GM12878 (cell line): ENCODE measurements at regions not wholly inside any gene's neighbourhood (a gene's known extent, or its start where the extent isn't known, plus 50 kb on each side); places are given as distances from the start of the nearest gene placed in this dataset.
"Not testable (repeated sequence)": the region's sequence is repeated elsewhere in the genome, so short reads cannot be mapped to it uniquely, and the experiment has no call there.

Experiments
- ATAC-seq: fragments of 200-7000 bp; cut with Tn5 transposase; 3 replicates; pipeline ENCODE4 v1.9.1; 2020; ENCODE audit warnings: mild to moderate bottlenecking, moderate library complexity
- BruUV-seq: library from RNA; stranded (reverse); fragments of 400-500 nt; replicated peaks from 2 replicates; lab custom pipeline; 2021; lab: Mats Ljungman, UMichigan
- CTCF ChIA-PET: fragments of 300-600 bp; sonication (Branson Sonifier 250); formaldehyde crosslinking; extraction: SDS; loops from one replicate; lab custom pipeline; 2021; ENCODE audit warnings: inconsistent platforms; lab: Yijun Ruan, JAX
- POLR2A ChIA-PET: fragments of 350-600 bp; formaldehyde crosslinking; extraction: SDS; loops from one replicate; lab custom pipeline; 2021; ENCODE audit warnings: inconsistent platforms; lab: Charles Lee
- RAD21 ChIA-PET: fragments of 300-600 bp; sonication (Branson Sonifier 250); formaldehyde crosslinking; loops from one replicate; lab custom pipeline; 2023; ENCODE audit warnings: antibody characterized with exemption; ENCODE audit not compliant: unreplicated experiment; lab: Charles Lee
- SMC1A ChIA-PET: fragments of 300-600 bp; sonication (Branson Sonifier 250); formaldehyde crosslinking; loops from one replicate; lab custom pipeline; 2023; ENCODE audit not compliant: unreplicated experiment, uncharacterized antibody; lab: Charles Lee
- DNase-seq: peaks from one replicate; pipeline ENCODE4 v3.0.0-alpha.2; 2011; ENCODE audit warnings: low read depth, low spot score
- FAIRE-seq: peaks from 3 replicates; lab custom pipeline; 2011; peaks lifted over from hg19 to GRCh38; lab: Jason Lieb, UNC
- H2AFZ ChIP-seq: 2 replicates; pipeline ENCODE4 v1.6.0; 2011; ENCODE audit warnings: low read depth, low read length, control low read depth; ENCODE audit not compliant: control insufficient read depth
- H3K27ac ChIP-seq: 2 replicates; pipeline ENCODE4 v1.5.1; 2011; ENCODE audit warnings: control low read depth; ENCODE audit not compliant: control insufficient read depth, insufficient read depth
- H3K27me3 ChIP-seq, 2 experiments: replicated peaks in 1 of 2; 2 replicates each; pipeline versions ENCODE4 v1.6.0 to v1.6.1; 2011; ENCODE audit warnings: low read length in 1 of 2; ENCODE audit not compliant: control insufficient read depth in 2 of 2, insufficient read depth in 2 of 2
- H3K36me3 ChIP-seq, 2 experiments: 2 replicates each; pipeline ENCODE4 v1.5.1; 2011; ENCODE audit warnings: low read length in 1 of 2; ENCODE audit not compliant: control insufficient read depth in 2 of 2, insufficient read depth in 2 of 2
- H3K4me1 ChIP-seq: 2 replicates; pipeline ENCODE4 v1.6.1; 2011; ENCODE audit warnings: mild to moderate bottlenecking, low read length, moderate library complexity, mixed read lengths; ENCODE audit not compliant: control insufficient read depth, insufficient read depth
- H3K4me2 ChIP-seq: 2 replicates; pipeline ENCODE4 v1.6.0; 2011; ENCODE audit warnings: control low read depth; ENCODE audit not compliant: control insufficient read depth, insufficient read depth
- H3K4me3 ChIP-seq: fragments of 200-600 bp; sonication (generic); 2 replicates; pipeline ENCODE4 v1.5.1; 2016
- H3K79me2 ChIP-seq: 2 replicates; pipeline ENCODE4 v1.6.0; 2011; ENCODE audit warnings: low read length; ENCODE audit not compliant: control insufficient read depth, insufficient read depth
- H3K9ac ChIP-seq: 2 replicates; pipeline ENCODE4 v1.8.0; 2011; ENCODE audit warnings: low read length, control low read depth, mixed read lengths; ENCODE audit not compliant: control insufficient read depth, insufficient read depth
- H3K9me3 ChIP-seq: replicated peaks from 3 replicates; pipeline ENCODE4 v1.5.1; 2011; ENCODE audit warnings: mild to moderate bottlenecking, low read length; ENCODE audit not compliant: control insufficient read depth, insufficient read depth
- H4K20me1 ChIP-seq: 2 replicates; pipeline ENCODE4 v1.6.0; 2011; ENCODE audit not compliant: control insufficient read depth, insufficient read depth
- CBX5 ChIP-seq: sonication (generic); IDR thresholded peaks from 2 replicates; pipeline ENCODE4 v1.6.1; 2016; ENCODE audit warnings: low read depth, moderate library complexity, mild to moderate bottlenecking, inconsistent platforms
- GABPA ChIP-seq: IDR thresholded peaks from 2 replicates; pipeline ENCODE4 v1.6.1; 2014; ENCODE audit warnings: antibody characterized with exemption, low read depth, mild to moderate bottlenecking, inconsistent platforms
- POLR2A ChIP-seq: IDR thresholded peaks from 2 replicates; pipeline ENCODE4 v1.6.1; 2011; ENCODE audit warnings: low read depth, mild to moderate bottlenecking, low read length
- POLR2AphosphoS2 ChIP-seq: IDR thresholded peaks from 2 replicates; pipeline ENCODE4 v1.6.1; 2011; ENCODE audit warnings: low read depth, mild to moderate bottlenecking, low read length, improper control_type of control experiment, moderate library complexity
- POU2F2 ChIP-seq: IDR thresholded peaks from 3 replicates; pipeline ENCODE4 v1.6.1; 2011; ENCODE audit warnings: low read depth, mild to moderate bottlenecking, low read length, borderline replicate concordance
- RFX5 ChIP-seq: IDR thresholded peaks from 2 replicates; pipeline ENCODE4 v1.6.1; 2011; ENCODE audit warnings: low read depth, low read length, improper control_type of control experiment
- ZNF384 ChIP-seq: IDR thresholded peaks from 2 replicates; pipeline ENCODE4 v1.6.1; 2012; ENCODE audit warnings: low read depth, mild to moderate bottlenecking, low read length, improper control_type of control experiment, borderline replicate concordance
- WGBS: methylation state at CpG from one replicate; pipeline ENCODE4 v1.1.6; 2016; ENCODE audit warnings: low lambda C conversion rate; ENCODE audit not compliant: insufficient replicate concordance, insufficient coverage; ENCODE audit errors: missing lambda C conversion rate; 5-methylcytosine and 5-hydroxymethylcytosine counted together
- in situ Hi-C: fragments of 300-500 bp; cut with MboI; formaldehyde crosslinking; loops from 9 replicates; pipeline ENCODE4 v1.14.3; 2018; ENCODE audit warnings: mixed read lengths
- intact Hi-C: fragments of 100-400 bp; cut with micrococcal nuclease; formaldehyde crosslinking; loops from one replicate; pipeline ENCODE4 v1.14.2; 2022; ENCODE audit not compliant: unreplicated experiment

- ChIA-PET SMC1A (no interaction called here), CTCF (no interaction called here), POLR2A (no interaction called here), RAD21 (no interaction called here)
- H3K4me2 ChIP-seq, result no peak overlapping the region
- in situ Hi-C loops, result no loop called here
- H3K27ac ChIP-seq, result no peak overlapping the region
- H3K4me3 ChIP-seq, result no peak overlapping the region
- WGBS, result 2% methylated on average over 4 of the region's 4 CpGs
- no peaks in the 10 kb centered on the region for H3K27me3 ChIP-seq
- H4K20me1 ChIP-seq, result no peaks in the 10 kb centered on the region
- intact Hi-C loops, result no loop called here
- no peak for FAIRE-seq
- TF ChIP-seq GABPA (no peak), RFX5 (no peak), POLR2AphosphoS2 (no peak), POLR2A (no peak), ZNF384 (no peak), POU2F2 (no peak)
- H3K9me3 ChIP-seq, result no peaks in the 10 kb centered on the region; the same call in 2 of the 3 replicates
- H3K9ac ChIP-seq, result no peak overlapping the region
- no peak for ATAC-seq
- no peaks in the 10 kb centered on the region for H3K79me2 ChIP-seq
- BruUV-seq, result no TSS peak
- H2AFZ ChIP-seq, result no peak overlapping the region
- H3K4me1 ChIP-seq, result no peaks in the 10 kb centered on the region
- DNase-seq, result no peak
- H3K36me3 ChIP-seq, result no peaks in the 10 kb centered on the region
Observed at GRCh38 chrX:43450355-43450754, 205.7 kb upstream of the MAOA start.

- H4K20me1 ChIP-seq, intact Hi-C loops, H3K27ac ChIP-seq, H3K4me1 ChIP-seq, H3K79me2 ChIP-seq, BruUV-seq, FAIRE-seq, ATAC-seq, H2AFZ ChIP-seq, H3K36me3 ChIP-seq, in situ Hi-C loops, RAD21 ChIA-PET, H3K4me2 ChIP-seq, CTCF ChIA-PET, H3K27me3 ChIP-seq, DNase-seq, H3K4me3 ChIP-seq, H3K9ac ChIP-seq, H3K9me3 ChIP-seq: not testable (repeated sequence)
- 88% methylated on average over 2 of the region's 4 CpGs for WGBS
- TF ChIP-seq CBX5, result peak; percentile 36; the same call in 1 of the 2 replicates
- POLR2A ChIA-PET, result interaction anchor here (0.5 kb wide), 1 partner anchor 74 kb away, joined by 3 read pairs; no protein-coding TSS in a partner anchor
- SMC1A ChIA-PET, result interaction anchor here (0.6 kb wide), 2 partner anchors 78 to 1663 kb away, joined by 3 to 4 read pairs; no protein-coding TSS in a partner anchor
Observed at GRCh38 chrX:43451976-43452686, 204.0 kb upstream of the MAOA start.
